GM23338 (cell line): ENCODE measurements at regions not wholly inside any gene's neighbourhood (a gene's known extent, or its start where the extent isn't known, plus 50 kb on each side); places are given as distances from the start of the nearest gene placed in this dataset.

ENCODE experiments used
- CTCF ChIP-seq, 2 experiments: fragments of 200-600 bp in 1 of 2; sonication (generic) in 1 of 2; conservative IDR thresholded peaks; 2 replicates each; pipeline versions ENCODE4 v1.5.1 to v1.6.1; 2016 to 2017; ENCODE audit warnings: antibody characterized with exemption in 2 of 2, low read depth in 2 of 2, mild to moderate bottlenecking in 2 of 2, moderate library complexity in 1 of 2
- EZH2 ChIP-seq: fragments of 200-600 bp; sonication (generic); IDR thresholded peaks from one replicate; pipeline ENCODE4 v1.8.0; 2017; ENCODE audit warnings: antibody characterized with exemption, mild to moderate bottlenecking, low read depth; ENCODE audit not compliant: unreplicated experiment
- EZH2phosphoT487 ChIP-seq: fragments of 200-600 bp; sonication (generic); IDR thresholded peaks from one replicate; pipeline ENCODE4 v1.8.1; 2018; ENCODE audit warnings: antibody characterized with exemption; ENCODE audit not compliant: unreplicated experiment
- POLR2AphosphoS5 ChIP-seq: IDR thresholded peaks from 2 replicates; pipeline ENCODE4 v1.6.1; 2016; ENCODE audit warnings: antibody characterized with exemption, low read depth
- REST ChIP-seq: IDR thresholded peaks from one replicate; pipeline ENCODE4 v1.6.1; 2018; ENCODE audit warnings: antibody characterized with exemption; ENCODE audit not compliant: unreplicated experiment
- STAT1 ChIP-seq: IDR thresholded peaks from one replicate; pipeline ENCODE4 v1.6.1; 2016; ENCODE audit warnings: antibody characterized with exemption; ENCODE audit not compliant: unreplicated experiment

GRCh38 chrX:40449396-40449795 lies 131.4 kb upstream of the ATP6AP2 start:
- TF ChIP-seq CTCF (conservative IDR thresholded peaks at IDR 0.05; ENCODE audit: low read depth in 2 of 2) (no peak), REST (no peak), EZH2 (no peak), POLR2AphosphoS5 (no peak), STAT1 (no peak), EZH2phosphoT487 (no peak)
